Pons (tissue), 1 donor: ENCODE measurements at regions not wholly inside any gene's neighbourhood (a gene's known extent, or its start where the extent isn't known, plus 50 kb on each side); places are given as distances from the start of the nearest gene placed in this dataset.

Experiments used
- DNase-seq: peaks from one replicate; pipeline ENCODE4 v3.0.0-alpha.2; 2016; ENCODE audit warnings: low spot score

DNA sequence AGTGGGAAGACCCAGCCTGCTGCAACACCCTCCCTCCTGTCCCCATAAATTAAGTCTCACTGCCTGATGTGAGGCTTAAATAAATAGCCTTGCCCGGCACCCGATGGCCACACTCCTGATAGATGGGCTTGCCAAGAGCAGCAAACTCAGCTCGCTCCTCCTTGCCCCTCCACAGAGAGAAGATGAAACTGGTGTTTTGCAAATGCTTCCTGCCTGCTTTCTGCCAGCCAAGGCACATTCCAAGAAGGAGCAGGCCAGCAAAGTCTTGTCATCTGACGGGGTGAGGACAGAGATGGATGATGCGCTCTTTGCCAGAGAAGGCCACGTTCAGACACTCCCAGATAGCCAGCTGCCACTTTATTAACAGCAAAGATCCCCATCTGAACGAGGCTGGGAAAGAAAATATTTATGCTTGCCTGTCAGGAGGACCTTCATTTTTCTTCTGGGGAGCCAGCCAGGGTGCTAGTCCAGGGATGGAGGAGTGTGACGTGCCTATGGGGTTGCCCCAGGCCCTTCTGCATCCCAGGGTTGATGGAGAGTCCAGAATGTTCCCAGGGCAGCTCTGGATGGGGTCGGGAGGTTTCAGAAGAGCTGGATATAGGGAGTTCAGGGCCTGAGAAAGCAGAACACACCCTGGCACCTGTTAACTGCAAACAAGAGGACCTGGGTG, 265.4 kb downstream of the FOXD2 start:
- DNase-seq: no peak

DNA sequence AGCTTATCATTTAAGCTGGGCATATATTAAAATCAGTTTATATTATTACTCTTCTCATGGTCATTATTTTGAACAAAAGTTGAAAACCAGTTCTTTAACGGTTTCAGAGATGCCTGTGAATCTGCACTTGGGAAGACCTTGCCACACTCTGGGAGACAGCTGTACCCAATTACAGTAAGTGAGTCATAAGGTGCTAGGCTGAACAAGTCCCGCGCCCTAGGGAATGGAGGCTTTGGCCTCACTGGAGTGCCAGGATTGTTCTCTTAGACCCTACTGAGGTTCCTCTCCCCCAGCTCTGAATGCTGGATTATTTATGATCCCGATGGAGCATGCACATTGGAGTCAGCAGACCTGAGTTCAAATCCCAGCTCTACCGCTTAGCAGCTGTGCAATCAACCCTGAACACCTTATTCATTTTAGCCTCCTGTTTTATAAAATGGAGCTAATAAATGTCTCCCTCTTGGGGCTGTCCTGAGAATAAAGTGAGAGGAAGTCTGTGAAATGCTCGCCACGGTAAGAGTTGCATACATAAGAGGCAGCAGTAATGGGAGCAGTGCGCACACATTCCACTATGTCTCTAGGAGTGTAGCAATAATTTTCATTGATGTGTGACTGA, 266.2 kb downstream of the FOXD2 start:
- no peak for DNase-seq

DNA sequence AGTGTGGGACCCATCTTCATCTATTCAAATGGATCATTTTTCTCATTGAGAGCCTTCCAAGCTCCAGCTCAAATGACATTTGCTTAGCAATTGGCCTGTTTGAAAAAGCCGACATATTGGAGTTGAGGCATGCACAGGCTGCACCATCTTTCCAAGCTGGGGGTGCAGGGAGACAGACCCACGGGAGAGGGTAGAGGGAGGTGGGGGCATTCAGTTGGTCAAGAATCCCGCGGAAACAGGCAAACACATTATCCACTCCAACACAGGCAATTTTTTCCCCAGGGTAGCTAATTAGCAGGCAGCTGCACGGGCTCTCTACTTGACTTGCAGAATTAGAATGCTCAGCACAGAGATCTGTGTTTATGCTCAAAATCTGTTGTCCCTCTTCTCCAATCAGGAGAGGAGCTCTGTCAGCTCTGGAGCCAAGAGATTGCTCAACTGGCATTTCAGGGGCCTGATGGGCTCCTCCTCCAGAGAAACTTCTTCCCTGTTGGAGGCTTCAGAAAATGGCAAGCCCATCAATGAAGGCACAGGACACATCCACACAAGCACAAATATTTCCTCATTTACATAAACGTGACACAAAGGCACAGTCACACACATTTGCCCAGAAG, 267.8 kb downstream of the FOXD2 start:
- no peak for DNase-seq

DNA sequence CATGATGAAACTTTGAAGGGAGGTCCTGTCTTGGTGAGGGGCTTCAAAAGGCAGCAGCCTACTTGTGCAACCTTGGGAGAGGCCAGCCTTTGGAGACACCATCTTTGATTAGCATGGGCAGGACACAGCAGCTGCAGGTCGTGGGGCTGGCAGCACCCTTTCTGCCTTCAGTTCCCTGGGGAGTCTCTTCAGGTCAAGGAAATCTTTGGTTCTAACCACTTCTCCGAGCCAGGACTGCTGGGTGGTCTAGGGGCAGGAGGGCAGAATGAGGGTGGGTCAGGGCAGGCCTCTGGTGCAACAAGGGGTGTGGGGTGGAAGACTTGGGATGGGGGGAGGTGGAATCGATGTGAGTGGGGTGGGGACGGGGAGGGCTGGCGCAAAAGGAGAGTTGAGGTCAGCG, 269.7 kb downstream of the FOXD2 start:
- DNase-seq: no peak

- no peak for DNase-seq
Measured at GRCh38 chr1:47708019-47708535, 270.2 kb downstream of the FOXD2 start.

DNA sequence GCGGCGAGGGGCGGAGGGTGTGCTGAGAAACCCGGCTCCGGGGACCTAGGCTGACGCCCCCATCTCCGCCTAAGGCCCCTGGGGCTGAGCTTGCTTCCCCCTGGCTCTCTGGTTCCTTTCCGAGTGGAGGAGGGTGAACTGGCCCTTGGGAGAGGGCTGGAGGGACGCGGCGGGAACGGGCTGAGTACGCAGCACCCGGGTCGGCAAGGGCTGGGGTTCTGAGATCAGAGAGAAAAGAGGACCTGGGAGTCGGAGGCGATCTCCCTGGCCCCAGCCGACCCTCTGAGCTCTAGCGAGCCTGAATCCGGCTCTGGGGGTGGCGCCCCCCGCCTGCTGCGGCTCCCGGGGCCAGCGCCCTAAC, 270.8 kb downstream of the FOXD2 start:
- no peak for DNase-seq

- DNase-seq: no peak
Measured at GRCh38 chr1:47709019-47709871, 271.4 kb downstream of the FOXD2 start.

DNA sequence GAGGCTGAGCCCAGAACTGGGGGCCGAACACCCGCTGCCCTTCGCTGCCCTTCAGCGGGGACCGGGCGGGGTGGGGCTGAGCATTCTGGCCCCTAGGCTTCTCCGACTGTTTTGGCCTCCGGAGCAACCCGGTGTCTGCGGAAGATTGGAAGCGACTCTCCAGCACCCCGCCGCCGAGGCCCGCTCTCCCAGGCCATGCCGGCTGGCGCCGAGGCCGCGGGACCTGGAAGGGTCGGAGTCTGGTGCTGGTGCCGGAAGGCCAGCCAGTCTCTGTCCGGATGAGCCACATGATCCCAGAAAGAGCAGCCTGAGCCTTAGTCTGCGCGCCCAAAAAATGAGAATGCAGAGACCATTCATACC, 272.0 kb downstream of the FOXD2 start:
- no peak for DNase-seq

DNA sequence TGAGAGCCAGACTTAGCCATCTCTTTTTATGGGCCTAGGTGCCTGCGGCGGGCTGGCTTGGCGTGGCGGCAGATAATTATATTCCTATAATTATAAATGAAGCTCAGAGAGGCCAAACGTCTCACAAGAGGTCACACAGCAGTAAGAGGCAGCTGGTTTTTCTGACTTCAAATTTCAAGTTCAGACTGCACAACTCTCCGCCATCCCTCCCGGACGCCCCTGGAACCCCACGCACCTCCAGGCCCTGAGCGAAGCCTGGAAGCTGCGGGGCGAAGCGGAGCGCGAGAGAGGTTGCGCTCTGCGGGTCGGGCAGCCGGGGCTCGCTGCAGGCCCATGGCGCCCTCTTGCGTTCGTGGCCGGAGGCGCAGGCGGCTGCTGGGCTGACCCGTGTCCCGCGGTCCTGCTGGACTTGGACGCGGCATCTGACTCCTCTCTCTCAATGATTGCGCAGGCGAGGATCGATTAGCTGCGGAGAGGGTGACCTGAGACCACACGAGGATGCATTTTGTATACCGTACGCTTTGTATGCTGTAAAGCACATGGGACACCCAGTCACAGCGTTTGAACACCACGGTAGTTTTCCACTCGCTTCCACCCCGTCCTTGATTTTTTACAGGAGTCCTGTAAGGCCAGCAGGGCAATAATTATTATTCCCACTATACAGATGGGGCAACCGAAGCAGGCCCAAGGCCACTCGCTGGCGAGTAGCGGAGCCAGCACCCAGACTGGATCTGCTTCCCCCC, 272.7 kb downstream of the FOXD2 start:
- peak; percentile 23 for DNase-seq
